DND-41 (cell line): ENCODE measurements at regions not wholly inside any gene's neighbourhood (a gene's known extent, or its start where the extent isn't known, plus 50 kb on each side); places are given as distances from the start of the nearest gene placed in this dataset.

Experiments
- CTCF ChIP-seq: IDR thresholded peaks from 2 replicates; pipeline ENCODE4 v1.5.1; 2012; ENCODE audit warnings: borderline replicate concordance, low read length, moderate library complexity, mild to moderate bottlenecking; ENCODE audit not compliant: poor library complexity, severe bottlenecking; ENCODE audit errors: extremely low read depth
- EZH2 ChIP-seq: IDR thresholded peaks from 3 replicates; pipeline ENCODE4 v1.6.1; 2012; ENCODE audit warnings: borderline replicate concordance, low read depth, mild to moderate bottlenecking, moderate library complexity, low read length, inconsistent platforms; ENCODE audit not compliant: severe bottlenecking

DNA sequence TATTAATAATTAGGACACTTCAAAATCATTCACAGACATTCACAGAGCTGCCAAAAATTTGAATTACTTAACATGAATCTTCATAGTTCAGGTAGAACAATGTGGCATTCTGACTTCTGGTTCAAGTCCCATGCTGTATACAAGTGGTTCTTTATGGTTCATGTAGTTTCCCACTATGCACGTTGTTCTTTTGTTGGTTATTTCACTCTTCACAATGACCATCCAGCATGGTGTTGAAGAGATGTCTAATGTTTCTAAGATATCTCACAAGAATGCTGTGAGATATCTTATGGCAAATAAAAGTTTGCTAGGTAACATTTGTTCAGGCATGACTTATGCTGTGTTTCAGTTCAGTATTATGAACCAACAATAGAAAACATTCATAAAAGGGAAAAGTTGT is 88.2 kb upstream of the SLITRK6 start:
- no peak for TF ChIP-seq CTCF
- TF ChIP-seq EZH2, result no peak
